CD4-positive, alpha-beta T cell (primary cell): ENCODE measurements at regions not wholly inside any gene's neighbourhood (a gene's known extent, or its start where the extent isn't known, plus 50 kb on each side); places are given as distances from the start of the nearest gene placed in this dataset.

Experiments used
- ATAC-seq: fragments of 200-7000 bp; cut with Tn5 transposase; one replicate; pipeline ENCODE4 v1.10.0; 2022; ENCODE audit warnings: mild to moderate bottlenecking; ENCODE audit not compliant: poor library complexity
- CTCF ChIA-PET: fragments of 350-600 bp; sonication (Branson Sonifier 250); formaldehyde crosslinking; loops from one replicate; lab custom pipeline; 2021; ENCODE audit warnings: antibody characterized with exemption, inconsistent platforms; lab: Charles Lee
- POLR2A ChIA-PET: fragments of 350-600 bp; sonication (Branson Sonifier 250); formaldehyde crosslinking; loops from one replicate; lab custom pipeline; 2021; ENCODE audit warnings: antibody characterized with exemption, inconsistent platforms; lab: Charles Lee
- DNase-seq, 14 experiments: peaks; one replicate each; pipeline ENCODE4 v3.0.0-alpha.2; 2013 to 2020; ENCODE audit warnings: mixed read lengths in 2 of 14
- H3K27ac ChIP-seq, 2 donors: one replicate each; pipeline versions ENCODE4 v1.5.1 to v1.7.0; 2013; ENCODE audit warnings: low read length in 2 of 2, low read depth in 1 of 2, mild to moderate bottlenecking in 1 of 2
- H3K27me3 ChIP-seq, 2 experiments: 1 replicate in 1 of 2; 2 replicates in 1 of 2; pipeline versions ENCODE4 v1.6.1 to v1.7.0; 2013; ENCODE audit warnings: low read length in 2 of 2, control low read depth in 1 of 2, mild to moderate bottlenecking in 1 of 2, moderate library complexity in 1 of 2; ENCODE audit not compliant: insufficient read depth in 2 of 2, control insufficient read depth in 1 of 2
- H3K36me3 ChIP-seq: one replicate; pipeline ENCODE4 v1.6.1; 2013; ENCODE audit warnings: low read length, control low read depth; ENCODE audit not compliant: insufficient read depth
- H3K4me1 ChIP-seq: one replicate; pipeline ENCODE4 v1.6.1; 2013; ENCODE audit warnings: low read length, control low read depth; ENCODE audit not compliant: insufficient read depth
- H3K4me3 ChIP-seq: one replicate; pipeline ENCODE4 v1.5.1; 2013; ENCODE audit warnings: mild to moderate bottlenecking, low read length, moderate library complexity
- H3K9me3 ChIP-seq, 2 experiments: 1 replicate in 1 of 2; 2 replicates in 1 of 2; pipeline versions ENCODE4 v1.6.1 to v1.7.0; 2013; ENCODE audit warnings: low read length in 2 of 2, mild to moderate bottlenecking in 2 of 2, control low read depth in 1 of 2, moderate library complexity in 1 of 2; ENCODE audit not compliant: control insufficient read depth in 1 of 2, insufficient read depth in 1 of 2
- H3K27ac Mint-ChIP-seq: one replicate; pipeline ENCODE4 v1.8.0; 2020; ENCODE audit warnings: mixed read lengths
- H3K27me3 Mint-ChIP-seq: one replicate; pipeline ENCODE4 v1.8.0; 2021; ENCODE audit warnings: mixed read lengths
- H3K36me3 Mint-ChIP-seq: one replicate; pipeline ENCODE4 v1.8.0; 2021; ENCODE audit warnings: low read depth, mixed read lengths
- H3K4me1 Mint-ChIP-seq: one replicate; pipeline ENCODE4 v1.8.0; 2021; ENCODE audit warnings: low read depth, mixed read lengths
- H3K4me3 Mint-ChIP-seq: one replicate; pipeline ENCODE4 v1.8.0; 2020; ENCODE audit warnings: mild to moderate bottlenecking, mixed read lengths
- H3K9me3 Mint-ChIP-seq: one replicate; pipeline ENCODE4 v1.8.0; 2020; ENCODE audit warnings: mixed read lengths
- intact Hi-C, 2 experiments: fragments of 100-400 bp; cut with DNase I in 1 of 2; cut with micrococcal nuclease in 1 of 2; formaldehyde crosslinking; loops; one replicate each; pipeline versions ENCODE4 v1.15.1 to v1.9.0; 2023 to 2025; cut with DNase I, micrococcal nuclease
- TF ChIP-seq, protein P1 (sequence below): fragments of 200-600 bp; IDR thresholded peaks from one replicate; pipeline ENCODE4 v1.8.0; 2022; ENCODE audit warnings: antibody characterized with exemption, mild to moderate bottlenecking

DNA sequence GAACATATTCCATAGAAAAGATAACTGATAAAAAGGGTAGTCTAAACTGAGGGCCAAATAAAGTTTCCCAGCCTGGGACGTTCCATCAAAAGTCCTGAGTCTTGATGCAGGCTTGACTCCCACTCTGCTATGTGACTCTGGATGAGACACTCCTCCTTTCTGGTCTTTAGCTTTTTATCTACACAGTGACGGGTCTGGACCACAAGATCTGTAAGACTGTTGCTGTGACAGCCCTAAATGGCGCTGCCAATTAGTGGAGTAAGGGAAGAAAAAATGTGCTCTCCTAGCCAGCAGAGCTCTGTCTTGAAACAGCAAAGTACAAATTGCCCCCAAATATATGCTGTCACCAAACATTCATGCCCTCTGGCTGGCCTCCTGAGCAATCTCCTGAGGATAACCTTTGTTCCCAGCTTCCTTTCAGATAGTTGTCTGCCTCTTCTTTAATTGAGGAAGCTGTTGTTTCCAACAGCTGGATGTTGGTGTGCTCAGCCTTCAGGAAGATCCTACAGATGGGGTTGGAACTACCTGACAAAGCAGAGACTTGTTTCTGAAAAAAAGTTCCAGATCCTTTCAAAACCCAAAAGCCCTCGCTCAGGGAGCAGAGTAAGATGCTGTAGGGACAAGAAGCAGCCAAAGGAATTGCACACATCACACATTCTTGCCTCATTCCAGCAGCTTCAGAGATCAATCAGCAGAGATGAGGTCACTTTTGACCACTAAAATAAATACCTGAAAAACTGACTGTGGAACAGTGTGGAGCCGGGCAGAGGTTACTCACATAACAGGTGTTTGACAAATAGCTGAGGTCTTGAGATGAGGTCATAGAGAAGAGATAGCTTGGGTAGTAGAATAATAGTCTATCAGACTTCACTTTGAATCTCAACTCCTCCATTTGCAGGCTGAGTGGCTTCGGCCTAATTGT lies 383.4 kb upstream of the FGF13 start:
- H3K4me3 Mint-ChIP-seq: no peak overlapping the region
- no peak for ATAC-seq
- no peaks in the 10 kb centered on the region for H3K27me3 Mint-ChIP-seq

DNA sequence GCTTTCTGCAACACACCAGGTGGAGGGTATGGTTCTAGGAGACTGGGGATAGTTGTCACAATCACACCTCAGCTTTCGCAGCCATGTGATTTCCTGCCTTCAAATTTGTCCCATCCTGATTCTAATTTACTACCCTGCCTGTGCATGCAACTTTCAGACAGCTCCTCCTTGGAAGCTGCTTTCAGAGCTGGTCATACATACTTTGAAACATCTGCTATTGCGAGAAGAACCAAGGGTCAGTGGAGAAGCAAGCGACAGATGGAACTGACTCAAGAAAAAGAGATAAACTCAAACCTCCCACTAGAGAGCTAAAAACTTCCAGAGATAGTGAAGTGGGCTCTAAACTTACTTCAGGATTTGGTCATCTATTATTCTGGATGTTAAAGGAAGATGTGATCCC lies 381.7 kb upstream of the FGF13 start:
- H3K4me1 ChIP-seq: no peaks in the 10 kb centered on the region
- intact Hi-C loops: no loop called here
- DNase-seq: no peak
- Mint-ChIP-seq H3K36me3 (no peaks in the 10 kb centered on the region), H3K4me3 (no peak overlapping the region), H3K4me1 (no peaks in the 10 kb centered on the region), H3K27ac (no peak overlapping the region), H3K9me3 (no peaks in the 10 kb centered on the region), H3K27me3 (no peaks in the 10 kb centered on the region)
- TF ChIP-seq, protein P1, sequence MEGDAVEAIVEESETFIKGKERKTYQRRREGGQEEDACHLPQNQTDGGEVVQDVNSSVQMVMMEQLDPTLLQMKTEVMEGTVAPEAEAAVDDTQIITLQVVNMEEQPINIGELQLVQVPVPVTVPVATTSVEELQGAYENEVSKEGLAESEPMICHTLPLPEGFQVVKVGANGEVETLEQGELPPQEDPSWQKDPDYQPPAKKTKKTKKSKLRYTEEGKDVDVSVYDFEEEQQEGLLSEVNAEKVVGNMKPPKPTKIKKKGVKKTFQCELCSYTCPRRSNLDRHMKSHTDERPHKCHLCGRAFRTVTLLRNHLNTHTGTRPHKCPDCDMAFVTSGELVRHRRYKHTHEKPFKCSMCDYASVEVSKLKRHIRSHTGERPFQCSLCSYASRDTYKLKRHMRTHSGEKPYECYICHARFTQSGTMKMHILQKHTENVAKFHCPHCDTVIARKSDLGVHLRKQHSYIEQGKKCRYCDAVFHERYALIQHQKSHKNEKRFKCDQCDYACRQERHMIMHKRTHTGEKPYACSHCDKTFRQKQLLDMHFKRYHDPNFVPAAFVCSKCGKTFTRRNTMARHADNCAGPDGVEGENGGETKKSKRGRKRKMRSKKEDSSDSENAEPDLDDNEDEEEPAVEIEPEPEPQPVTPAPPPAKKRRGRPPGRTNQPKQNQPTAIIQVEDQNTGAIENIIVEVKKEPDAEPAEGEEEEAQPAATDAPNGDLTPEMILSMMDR: no peak
- ChIA-PET POLR2A (no interaction called here), CTCF (no interaction called here)
- H3K27ac ChIP-seq: no peak overlapping the region
- H3K4me3 ChIP-seq: no peak overlapping the region
- no peaks in the 10 kb centered on the region for H3K27me3 ChIP-seq
- H3K9me3 ChIP-seq: no peaks in the 10 kb centered on the region
- H3K36me3 ChIP-seq: no peaks in the 10 kb centered on the region
- ATAC-seq: no peak

More for the DNA sequence above, 383.4 kb upstream of the FGF13 start:
- no peak overlapping the region for H3K4me3 ChIP-seq
- CTCF ChIA-PET: no interaction called here
- no peaks in the 10 kb centered on the region for H3K9me3 Mint-ChIP-seq
- no peaks in the 10 kb centered on the region for H3K36me3 Mint-ChIP-seq
- no peak overlapping the region for H3K27ac ChIP-seq
- no peaks in the 10 kb centered on the region for H3K4me1 ChIP-seq
- no peaks in the 10 kb centered on the region for H3K27me3 ChIP-seq
- H3K27ac Mint-ChIP-seq: no peak overlapping the region
- no peaks in the 10 kb centered on the region for H3K4me1 Mint-ChIP-seq
- intact Hi-C loops: no loop called here
- no peaks in the 10 kb centered on the region for H3K9me3 ChIP-seq
- DNase-seq: no peak
- POLR2A ChIA-PET: no interaction called here
- H3K36me3 ChIP-seq: no peaks in the 10 kb centered on the region
- TF ChIP-seq, protein P1: no peak

- H3K36me3 Mint-ChIP-seq: no peaks in the 10 kb centered on the region
- H3K4me3 ChIP-seq: no peak overlapping the region
- no peaks in the 10 kb centered on the region for H3K36me3 ChIP-seq
- ATAC-seq: no peak
- no peaks in the 10 kb centered on the region for H3K27me3 Mint-ChIP-seq
- H3K27me3 ChIP-seq: no peaks in the 10 kb centered on the region
- ChIA-PET POLR2A (no interaction called here), CTCF (no interaction called here)
- no peak overlapping the region for H3K27ac ChIP-seq
- no peak for DNase-seq
- no peak overlapping the region for H3K27ac Mint-ChIP-seq
- no peak overlapping the region for H3K4me3 Mint-ChIP-seq
- H3K9me3 Mint-ChIP-seq: no peaks in the 10 kb centered on the region
- no peaks in the 10 kb centered on the region for H3K4me1 ChIP-seq
- TF ChIP-seq, protein P1: no peak
- no peaks in the 10 kb centered on the region for H3K4me1 Mint-ChIP-seq
- no peaks in the 10 kb centered on the region for H3K9me3 ChIP-seq
- intact Hi-C loops: no loop called here
Observed at GRCh38 chrX:139091878-139092277, 380.4 kb upstream of the FGF13 start.
